Upper lobe of left lung (tissue), 6 donors: ENCODE measurements at regions not wholly inside any gene's neighbourhood (a gene's known extent, or its start where the extent isn't known, plus 50 kb on each side); places are given as distances from the start of the nearest gene placed in this dataset.

Source experiments
- ATAC-seq, 2 donors: fragments of 200-7000 bp; cut with Tn5 transposase; one replicate each; pipeline ENCODE4 v1.9.1; 2022; ENCODE audit warnings: mild to moderate bottlenecking in 2 of 2, moderate library complexity in 2 of 2; ENCODE audit not compliant: low FRiP score in 2 of 2
- DNase-seq, 2 donors: peaks; one replicate each; pipeline ENCODE4 v3.0.0-alpha.2; 2019 to 2020
- H3K27ac ChIP-seq, 4 donors: fragments of 200-600 bp; sonication (generic); one replicate each; pipeline ENCODE4 v1.5.1; 2016 to 2019
- H3K27me3 ChIP-seq, 4 donors: fragments of 200-600 bp; sonication (generic); one replicate each; pipeline ENCODE4 v1.5.1; 2017 to 2019
- H3K36me3 ChIP-seq, 4 donors: fragments of 200-600 bp; sonication (generic); one replicate each; pipeline ENCODE4 v1.5.1; 2016 to 2019
- H3K4me1 ChIP-seq, 4 donors: fragments of 200-600 bp; sonication (generic); one replicate each; pipeline ENCODE4 v1.5.1; 2018 to 2019
- H3K4me3 ChIP-seq, 4 donors: fragments of 200-600 bp; sonication (generic); one replicate each; pipeline ENCODE4 v1.5.1; 2017 to 2019; ENCODE audit warnings: mild to moderate bottlenecking in 2 of 4, moderate library complexity in 1 of 4
- H3K9me3 ChIP-seq, 4 donors: fragments of 200-600 bp; sonication (generic); one replicate each; pipeline ENCODE4 v1.5.1; 2018 to 2019
- CTCF ChIP-seq, 6 experiments: fragments of 450-650 bp in 4 of 6; fragments of 200-600 bp in 2 of 6; sonication (generic) in 2 of 6; IDR thresholded peaks; one replicate each; pipeline ENCODE4 v1.5.1; 2016 to 2019; ENCODE audit warnings: antibody characterized with exemption in 6 of 6
- EP300 ChIP-seq, 4 donors: sonication (generic); formaldehyde crosslinking; IDR thresholded peaks; one replicate each; pipeline ENCODE4 v1.5.1; 2017; ENCODE audit warnings: antibody characterized with exemption in 4 of 4, control low read depth in 2 of 4
- POLR2A ChIP-seq, 4 donors: fragments of 450-650 bp; IDR thresholded peaks; one replicate each; pipeline ENCODE4 v1.5.1; 2016 to 2017; ENCODE audit warnings: antibody characterized with exemption in 4 of 4, mild to moderate bottlenecking in 2 of 4
- POLR2AphosphoS5 ChIP-seq, 2 donors: sonication (generic); formaldehyde crosslinking; IDR thresholded peaks; one replicate each; pipeline ENCODE4 v1.5.1; 2017; ENCODE audit warnings: antibody characterized with exemption in 2 of 2
- WGBS, 2 donors: methylation state at CpG; one replicate each; pipeline ENCODE4 v1.1.5; 2017 to 2018; 5-methylcytosine and 5-hydroxymethylcytosine counted together
- donor health status: DM: no; HTN: no; CAD: no; lungs with moderate emphysema.
- donor health status: DM: no; HTN: yes; CAD: no; lungs with severe emphysema.

DNA sequence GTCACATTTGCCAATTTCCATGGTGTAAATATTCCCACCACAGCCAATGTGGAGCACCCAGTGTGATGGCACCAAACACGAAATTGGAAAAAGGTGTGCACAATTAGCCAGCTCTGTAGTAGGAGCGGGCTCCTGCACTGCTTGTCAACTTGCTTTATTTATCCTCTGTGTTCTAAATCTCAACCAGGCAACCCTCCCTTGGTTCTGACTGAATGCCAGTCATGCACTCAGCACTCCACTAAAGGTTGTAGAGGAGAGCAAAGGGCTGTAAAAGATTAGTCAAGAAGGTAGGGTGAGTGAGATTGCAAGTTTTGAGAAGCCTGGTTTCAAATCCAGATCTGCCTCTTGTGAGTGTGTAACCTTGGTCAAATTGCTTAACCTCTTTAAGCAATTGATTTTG lies 71.5 kb upstream of the EGR2 start:
- WGBS, 2 donors, result 85 to 90% methylated on average over 2 of the region's 2 CpGs
- ATAC-seq, result no peak
- DNase-seq, result no peak
- Histone ChIP-seq H3K27ac (no peak overlapping the region), H3K4me1 (no peaks in the 10 kb centered on the region), H3K9me3 (no peaks in the 10 kb centered on the region), H3K27me3 (no peaks in the 10 kb centered on the region), H3K4me3 (no peak overlapping the region), H3K36me3 (no peaks in the 10 kb centered on the region)
- no peak for TF ChIP-seq CTCF (IDR thresholded peaks at IDR 0.05)
- no peak for TF ChIP-seq EP300 (IDR thresholded peaks at IDR 0.05)
- TF ChIP-seq POLR2AphosphoS5 (IDR thresholded peaks at IDR 0.05), result no peak
- no peak for TF ChIP-seq POLR2A (IDR thresholded peaks at IDR 0.05)

GRCh38 chr10:62885684-62886461 lies 69.7 kb upstream of the EGR2 start:
- peak in 1 of 2 donors; percentile 44 for ATAC-seq

DNA sequence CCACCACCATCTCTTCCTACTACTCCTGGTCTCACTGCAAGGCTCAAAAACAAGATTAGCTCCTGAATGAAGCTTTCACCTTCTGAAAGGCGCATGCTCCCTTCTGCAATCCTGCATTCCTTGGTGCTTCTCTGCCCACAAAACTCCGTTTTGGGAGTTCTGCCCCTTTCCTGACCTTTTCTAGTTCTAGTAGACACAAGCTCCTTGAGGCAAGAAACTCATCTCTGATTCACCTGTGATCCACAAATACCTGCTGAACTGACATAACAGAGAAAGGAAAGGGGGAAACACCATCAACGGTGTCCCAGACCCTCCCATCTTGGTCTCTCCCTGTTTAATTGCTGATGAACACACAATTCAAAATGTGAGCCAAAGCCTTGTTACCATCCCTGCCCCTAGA lies 64.0 kb upstream of the EGR2 start:
- no peaks in the 10 kb centered on the region for H3K4me1 ChIP-seq
- no peaks in the 10 kb centered on the region for H3K9me3 ChIP-seq
- no peak overlapping the region for H3K27ac ChIP-seq
- H3K36me3 ChIP-seq, result no peaks in the 10 kb centered on the region
- no peak for DNase-seq
- TF ChIP-seq POLR2A (IDR thresholded peaks at IDR 0.05) (no peak), POLR2AphosphoS5 (IDR thresholded peaks at IDR 0.05) (no peak), EP300 (IDR thresholded peaks at IDR 0.05) (no peak), CTCF (IDR thresholded peaks at IDR 0.05) (no peak)
- WGBS, 2 donors, result 75 to 76% methylated on average over 3 of the region's 3 CpGs
- no peaks in the 10 kb centered on the region for H3K27me3 ChIP-seq
- H3K4me3 ChIP-seq, result no peak overlapping the region
- ATAC-seq, result no peak

More at GRCh38 chr10:62885684-62886461, 69.7 kb upstream of the EGR2 start:
- WGBS, 2 donors, result 53 to 65% methylated on average over 7 of the region's 7 CpGs
- Histone ChIP-seq H3K27me3 (no peaks in the 10 kb centered on the region), H3K4me1 (no peaks in the 10 kb centered on the region), H3K9me3 (no peaks in the 10 kb centered on the region), H3K27ac (no peak overlapping the region), H3K36me3 (no peaks in the 10 kb centered on the region), H3K4me3 (no peak overlapping the region)
- TF ChIP-seq POLR2AphosphoS5 (IDR thresholded peaks at IDR 0.05) (no peak), CTCF (IDR thresholded peaks at IDR 0.05) (no peak)
- peak in 1 of 2 donors; percentile 32 for DNase-seq

GRCh38 chr10:62873866-62874265 lies 57.7 kb upstream of the EGR2 start:
- DNase-seq, result no peak
- no peaks in the 10 kb centered on the region for H3K27me3 ChIP-seq
- H3K27ac ChIP-seq, result no peak overlapping the region
- ATAC-seq, result no peak
- WGBS, 2 donors, result 83 to 90% methylated on average over 2 of the region's 2 CpGs
- H3K4me3 ChIP-seq, result no peak overlapping the region
- H3K4me1 ChIP-seq, result no peaks in the 10 kb centered on the region
- TF ChIP-seq CTCF (IDR thresholded peaks at IDR 0.05) (no peak), POLR2A (IDR thresholded peaks at IDR 0.05) (no peak)
- no peaks in the 10 kb centered on the region for H3K9me3 ChIP-seq
- H3K36me3 ChIP-seq, result no peaks in the 10 kb centered on the region

GRCh38 chr10:62870866-62871265 lies 54.7 kb upstream of the EGR2 start:
- ATAC-seq (no peak), DNase-seq (no peak)
- Histone ChIP-seq H3K27ac (no peak overlapping the region), H3K4me3 (no peak overlapping the region), H3K9me3 (no peaks in the 10 kb centered on the region), H3K36me3 (no peaks in the 10 kb centered on the region), H3K4me1 (no peaks in the 10 kb centered on the region), H3K27me3 (no peaks in the 10 kb centered on the region)
- WGBS, 2 donors, result 82 to 87% methylated on average over 7 of the region's 7 CpGs
- no peak for TF ChIP-seq EP300 (IDR thresholded peaks at IDR 0.05)
- TF ChIP-seq POLR2A (IDR thresholded peaks at IDR 0.05), result no peak
- TF ChIP-seq CTCF (IDR thresholded peaks at IDR 0.05), result no peak
- no peak for TF ChIP-seq POLR2AphosphoS5 (IDR thresholded peaks at IDR 0.05)
